Small intestine (tissue), 7 donors: ENCODE measurements at regions not wholly inside any gene's neighbourhood (a gene's known extent, or its start where the extent isn't known, plus 50 kb on each side); places are given as distances from the start of the nearest gene placed in this dataset.
"Not testable (repeated sequence)": the region's sequence is repeated elsewhere in the genome, so short reads cannot be mapped to it uniquely, and the experiment has no call there.

ENCODE experiments used
- DNase-seq, 2 donors: peaks; one replicate each; pipeline versions ENCODE4 v3.0.0 to v3.0.0-alpha.2; 2013
- FAIRE-seq: peaks from 2 replicates; lab custom pipeline; 2012; peaks lifted over from hg19 to GRCh38; lab: Jason Lieb, UNC
- H3K27ac ChIP-seq, 3 donors: one replicate each; pipeline ENCODE4 v1.5.1; 2013; ENCODE audit warnings: low read length in 2 of 3, mild to moderate bottlenecking in 2 of 3, control low read depth in 1 of 3, inconsistent platforms in 1 of 3, low read depth in 1 of 3, moderate library complexity in 1 of 3
- H3K27me3 ChIP-seq, 3 donors: one replicate each; pipeline ENCODE4 v1.6.1; 2013; ENCODE audit warnings: low read length in 3 of 3, inconsistent platforms in 1 of 3; ENCODE audit not compliant: control insufficient read depth in 3 of 3, insufficient read depth in 3 of 3
- H3K36me3 ChIP-seq, 3 donors: one replicate each; pipeline ENCODE4 v1.6.1; 2013; ENCODE audit warnings: low read length in 3 of 3, inconsistent platforms in 1 of 3, low read depth in 1 of 3, mild to moderate bottlenecking in 1 of 3, moderate library complexity in 1 of 3; ENCODE audit not compliant: control insufficient read depth in 3 of 3, insufficient read depth in 2 of 3
- H3K4me1 ChIP-seq, 3 donors: one replicate each; pipeline ENCODE4 v1.6.1; 2013; ENCODE audit warnings: low read length in 2 of 3, inconsistent platforms in 1 of 3, low read depth in 1 of 3, mild to moderate bottlenecking in 1 of 3, moderate library complexity in 1 of 3; ENCODE audit not compliant: control insufficient read depth in 3 of 3, insufficient read depth in 2 of 3
- H3K4me3 ChIP-seq, 3 donors: one replicate each; pipeline ENCODE4 v1.5.1; 2013; ENCODE audit warnings: low read length in 3 of 3, control low read depth in 1 of 3, inconsistent platforms in 1 of 3, low read depth in 1 of 3, mild to moderate bottlenecking in 1 of 3, moderate library complexity in 1 of 3
- H3K9me3 ChIP-seq, 2 donors: one replicate each; pipeline ENCODE4 v1.6.1; 2013; ENCODE audit warnings: low read depth in 1 of 2, low read length in 1 of 2; ENCODE audit not compliant: control insufficient read depth in 2 of 2, insufficient read depth in 1 of 2
- WGBS, 3 donors: extraction: QIAGEN DNeasy Blood & Tissue Kit; methylation state at CpG; one replicate each; pipeline ENCODE4 v1.1.7; 2013; 5-methylcytosine and 5-hydroxymethylcytosine counted together
- donor health status: healthy with polysubstance abuse.
- donor health status: control.
- donor health status: control.
- donor health status: Bipolar disorder and iron deficiency.
- donor health status: healthy.

DNA sequence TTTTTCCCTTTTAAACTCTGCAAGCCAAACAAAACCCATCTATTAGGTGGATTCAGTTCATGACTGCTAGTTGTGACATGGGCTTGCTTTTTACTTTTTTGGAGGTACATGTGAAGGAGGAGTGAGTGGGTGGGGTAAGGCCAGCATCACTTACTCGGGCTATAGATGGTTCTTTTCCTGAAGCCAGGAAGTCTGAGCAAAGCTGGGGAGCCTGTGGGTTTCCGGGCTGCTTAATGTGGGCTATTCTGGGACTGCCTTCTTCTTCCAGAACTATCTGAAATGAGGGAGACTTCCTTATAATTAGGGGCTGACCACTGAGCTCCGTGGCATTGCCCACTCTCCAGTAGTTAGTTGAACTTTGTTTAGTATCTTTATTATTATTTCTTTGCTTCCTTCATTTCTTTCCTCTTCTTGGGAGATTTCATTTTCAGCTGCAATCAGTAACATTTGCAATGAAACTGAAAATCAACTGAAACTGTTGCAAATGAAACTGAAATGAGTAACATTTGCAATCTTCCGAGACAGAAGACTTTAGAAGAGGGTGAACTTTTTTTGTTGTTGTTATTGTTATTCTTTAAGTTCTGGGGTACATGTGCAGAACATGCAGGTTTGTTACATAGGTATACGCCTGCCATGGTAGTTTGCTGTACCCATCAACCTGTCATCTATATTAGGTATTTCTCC is 204.9 kb downstream of the LRRC70 start:
- DNase-seq (no peak), FAIRE-seq (no peak)
- 55 to 63% (median 57%) methylated on average over 5 of the region's 5 CpGs for WGBS, 3 donors

DNA sequence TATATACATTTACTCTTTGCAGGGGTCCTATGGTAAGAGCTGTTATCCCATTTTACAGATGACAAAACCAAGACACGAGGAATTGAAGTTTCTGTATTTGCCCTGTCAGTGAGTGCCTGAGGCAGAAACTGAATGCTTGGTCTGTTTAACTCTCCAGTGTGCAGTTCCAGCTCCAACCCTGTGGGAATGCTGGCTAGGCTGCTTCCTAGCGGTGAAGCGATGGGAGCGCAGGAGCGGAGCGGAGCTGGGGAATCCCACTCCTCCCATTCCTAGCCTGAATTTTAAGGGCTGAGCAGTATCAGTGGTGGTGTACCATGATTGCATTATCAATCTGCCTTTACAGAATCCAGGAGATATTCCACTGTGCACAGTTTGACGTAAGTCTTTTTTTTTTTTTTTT is 202.3 kb downstream of the LRRC70 start:
- FAIRE-seq, result no peak
- 91 to 95% (median 94%) methylated on average over 7 of the region's 7 CpGs for WGBS, 3 donors
- Histone ChIP-seq H3K36me3 (no peaks in the 10 kb centered on the region), H3K27me3 (no peaks in the 10 kb centered on the region), H3K9me3 (no peaks in the 10 kb centered on the region), H3K27ac (no peak overlapping the region), H3K4me1 (no peaks in the 10 kb centered on the region), H3K4me3 (no peak overlapping the region)
- no peak for DNase-seq

More for the DNA sequence above, 204.9 kb downstream of the LRRC70 start:
- Histone ChIP-seq H3K36me3 (no peaks in the 10 kb centered on the region), H3K4me3 (no peak overlapping the region), H3K9me3 (no peaks in the 10 kb centered on the region), H3K27me3 (no peaks in the 10 kb centered on the region), H3K27ac (no peak overlapping the region), H3K4me1 (no peaks in the 10 kb centered on the region)

DNA sequence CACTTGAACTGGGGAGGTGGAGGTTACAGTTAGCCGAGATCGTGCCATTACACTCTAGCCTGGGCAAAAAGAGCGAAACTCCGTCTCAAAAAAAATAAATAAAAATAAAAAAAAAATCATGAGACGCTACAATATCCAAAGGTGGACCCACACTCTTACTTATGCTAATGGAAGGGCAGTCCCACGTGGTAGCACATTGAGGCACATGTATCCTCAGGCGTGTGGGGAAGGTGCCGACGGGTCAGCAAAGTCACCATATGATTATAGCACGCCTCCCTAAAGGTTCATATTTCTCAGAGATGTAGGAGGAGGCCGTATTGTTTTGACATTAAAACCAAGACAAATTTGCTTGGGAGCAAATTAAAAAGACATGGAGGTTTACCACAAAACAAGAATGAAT is 201.6 kb downstream of the LRRC70 start:
- no peaks in the 10 kb centered on the region for H3K36me3 ChIP-seq
- H3K9me3 ChIP-seq, result no peaks in the 10 kb centered on the region
- 88 to 93% (median 92%) methylated on average over 11 of the region's 11 CpGs for WGBS, 3 donors
- DNase-seq (no peak), FAIRE-seq (no peak)
- H3K27ac ChIP-seq, result no peak overlapping the region
- no peaks in the 10 kb centered on the region for H3K4me1 ChIP-seq
- no peak overlapping the region for H3K4me3 ChIP-seq
- H3K27me3 ChIP-seq, result no peaks in the 10 kb centered on the region

DNA sequence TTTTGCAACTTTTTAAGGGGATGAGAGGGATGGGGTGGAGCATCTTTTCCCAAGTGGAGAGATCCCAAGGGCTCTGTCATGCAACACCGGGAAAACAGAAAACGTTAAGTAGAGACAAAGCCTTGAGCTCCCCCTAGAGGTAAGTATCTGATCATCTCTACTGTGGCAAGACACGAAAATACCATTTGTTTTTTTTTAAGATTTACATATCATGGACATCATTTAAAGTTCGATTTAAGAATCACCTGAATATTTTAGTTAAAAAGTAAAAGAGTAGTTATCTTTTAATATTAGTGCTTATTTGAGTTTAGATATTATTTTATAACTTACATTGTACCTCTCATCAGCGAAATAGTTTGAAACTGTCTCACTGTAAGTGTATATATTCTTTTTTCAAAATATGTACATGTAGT is 200.4 kb downstream of the LRRC70 start:
- Histone ChIP-seq H3K27ac (no peak overlapping the region), H3K9me3 (no peaks in the 10 kb centered on the region), H3K27me3 (no peaks in the 10 kb centered on the region), H3K36me3 (no peaks in the 10 kb centered on the region), H3K4me1 (no peaks in the 10 kb centered on the region), H3K4me3 (no peak overlapping the region)
- 20 to 22% (median 21%) methylated on average over 5 of the region's 5 CpGs for WGBS, 3 donors
- DNase-seq (peak; percentile 43 to 61), FAIRE-seq (peak; percentile 59)

DNA sequence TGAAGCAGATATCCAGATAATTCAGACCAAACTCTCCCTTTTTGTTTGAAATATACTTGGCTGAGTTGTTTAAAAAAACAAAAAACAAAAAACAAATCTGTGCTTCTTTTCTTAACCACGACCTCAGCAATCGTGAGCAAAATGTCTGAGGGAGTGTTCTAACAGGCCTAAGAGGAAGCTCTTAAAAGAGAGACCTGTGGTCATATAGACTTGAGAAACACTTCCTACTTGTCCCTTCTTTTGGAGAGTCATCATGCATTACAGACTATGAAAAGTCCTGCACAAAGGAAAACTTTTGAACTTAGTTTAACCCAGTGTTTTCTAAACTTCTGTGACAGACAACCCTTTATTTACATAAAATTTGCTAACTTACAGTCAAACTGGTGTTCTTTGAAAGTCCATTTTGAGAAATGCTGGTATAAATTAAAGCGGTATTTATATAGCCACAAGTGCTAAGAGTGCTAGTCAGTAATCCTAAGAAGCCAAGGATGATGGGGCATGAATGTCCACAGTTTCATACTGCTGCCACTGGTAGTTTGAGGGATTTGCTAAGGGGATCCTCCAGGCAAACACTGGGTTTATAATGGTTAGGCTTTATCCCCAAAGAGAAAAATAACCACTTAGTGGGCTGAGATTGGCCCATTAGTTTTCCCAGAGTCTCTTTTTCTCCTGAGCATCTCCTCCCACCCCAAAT is 199.8 kb downstream of the LRRC70 start:
- WGBS, 3 donors, result 63 to 70% (median 67%) methylated on average over 3 of the region's 3 CpGs
- no peaks in the 10 kb centered on the region for H3K27me3 ChIP-seq
- H3K36me3 ChIP-seq, result no peaks in the 10 kb centered on the region
- H3K4me3 ChIP-seq, result no peak overlapping the region
- no peaks in the 10 kb centered on the region for H3K4me1 ChIP-seq
- H3K27ac ChIP-seq, result no peak overlapping the region
- DNase-seq, result no peak
- no peaks in the 10 kb centered on the region for H3K9me3 ChIP-seq
- FAIRE-seq, result no peak

DNA sequence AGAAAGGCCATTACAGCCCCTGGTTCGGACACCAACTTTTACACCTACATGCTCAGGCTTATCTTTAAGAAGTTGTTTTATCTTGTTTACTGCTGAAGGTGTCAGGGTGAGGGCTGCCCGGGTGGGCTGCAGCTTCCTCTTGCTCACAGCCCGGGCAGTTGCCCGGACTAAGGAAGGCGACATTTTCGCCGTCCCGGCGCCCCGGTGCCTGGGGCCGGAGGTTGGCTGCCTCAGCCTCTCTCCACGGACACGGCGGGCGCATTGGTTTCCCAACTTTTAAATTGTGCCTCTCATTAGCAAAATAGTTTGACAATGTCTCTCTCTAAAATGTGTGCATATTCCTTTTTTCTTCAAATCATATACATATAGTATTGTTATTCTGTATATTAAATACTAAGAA is 198.5 kb downstream of the LRRC70 start:
- not testable (repeated sequence) for H3K4me3 ChIP-seq, FAIRE-seq, H3K4me1 ChIP-seq, H3K9me3 ChIP-seq, H3K27me3 ChIP-seq, H3K27ac ChIP-seq, H3K36me3 ChIP-seq, DNase-seq
- WGBS, 3 donors, result 92 to 93% (median 92%) methylated on average over 15 of the region's 15 CpGs

DNA sequence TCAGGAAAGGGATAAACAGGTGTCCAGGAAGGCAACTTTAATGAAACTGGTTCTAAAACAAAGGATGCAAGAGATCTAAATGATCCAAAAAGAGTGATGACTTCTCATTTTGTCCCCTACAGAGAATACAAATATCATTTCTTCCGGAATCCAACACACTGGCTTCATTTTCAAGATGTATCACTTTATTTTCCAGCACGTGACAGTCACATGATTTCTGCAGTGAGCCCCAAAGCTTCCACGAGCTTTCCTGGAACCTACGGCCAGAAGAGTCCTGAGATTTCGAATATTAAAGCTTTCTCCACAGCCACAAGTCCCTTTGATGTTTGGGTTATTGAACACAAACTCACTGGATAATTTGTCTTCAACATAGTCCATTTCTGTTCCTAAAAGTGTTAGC is 198.0 kb downstream of the LRRC70 start:
- not testable (repeated sequence) for DNase-seq, H3K27ac ChIP-seq, H3K4me1 ChIP-seq, H3K4me3 ChIP-seq, H3K36me3 ChIP-seq, H3K9me3 ChIP-seq, H3K27me3 ChIP-seq
- WGBS, 3 donors, result 78 to 95% (median 89%) methylated on average over 5 of the region's 5 CpGs
- FAIRE-seq, result peak; percentile 74

DNA sequence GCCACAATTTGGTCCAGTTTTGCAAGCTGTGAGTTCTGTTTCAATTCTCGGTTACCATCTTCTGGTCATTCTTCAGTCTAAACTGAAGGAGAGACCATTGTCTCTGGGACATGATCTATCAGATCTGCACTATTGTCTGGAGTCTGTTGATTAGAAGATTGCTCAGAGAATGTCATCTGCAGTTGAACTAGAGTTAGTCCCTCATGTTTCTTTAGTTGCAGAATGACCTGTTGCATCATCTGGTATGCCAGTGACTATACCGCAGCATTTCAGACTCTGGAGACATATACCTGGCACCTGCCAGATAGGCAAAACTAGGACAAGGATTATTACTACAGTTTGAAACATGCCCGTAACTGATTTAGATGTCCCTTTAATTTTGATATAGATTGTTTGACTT is 194.8 kb downstream of the LRRC70 start:
- DNase-seq (no peak), FAIRE-seq (no peak)
- 67 to 89% (median 77%) methylated on average over 3 of the region's 3 CpGs for WGBS, 3 donors
- Histone ChIP-seq H3K4me1 (no peaks in the 10 kb centered on the region), H3K9me3 (no peaks in the 10 kb centered on the region), H3K27me3 (no peaks in the 10 kb centered on the region), H3K36me3 (no peaks in the 10 kb centered on the region), H3K27ac (no peak overlapping the region), H3K4me3 (no peak overlapping the region)
